ENCODE measurements at regions not wholly inside any gene's neighbourhood (a gene's known extent, or its start where the extent isn't known, plus 50 kb on each side); places are given as distances from the start of the nearest gene placed in this dataset.
A peak's percentile ranks its signal among the peaks of the same experiment; 100 is the strongest.

GRCh38 chr11:11039208-11039965, 181.5 kb upstream of the ZBED5 start:
- no peak for DNase-seq

GRCh38 chr11:11038782-11039181, 180.9 kb upstream of the ZBED5 start:
- no peak for DNase-seq

GRCh38 chr11:11038352-11038751, 180.5 kb upstream of the ZBED5 start:
- DNase-seq = peak in 2 of 14 donors; percentile 19 to 48

DNA sequence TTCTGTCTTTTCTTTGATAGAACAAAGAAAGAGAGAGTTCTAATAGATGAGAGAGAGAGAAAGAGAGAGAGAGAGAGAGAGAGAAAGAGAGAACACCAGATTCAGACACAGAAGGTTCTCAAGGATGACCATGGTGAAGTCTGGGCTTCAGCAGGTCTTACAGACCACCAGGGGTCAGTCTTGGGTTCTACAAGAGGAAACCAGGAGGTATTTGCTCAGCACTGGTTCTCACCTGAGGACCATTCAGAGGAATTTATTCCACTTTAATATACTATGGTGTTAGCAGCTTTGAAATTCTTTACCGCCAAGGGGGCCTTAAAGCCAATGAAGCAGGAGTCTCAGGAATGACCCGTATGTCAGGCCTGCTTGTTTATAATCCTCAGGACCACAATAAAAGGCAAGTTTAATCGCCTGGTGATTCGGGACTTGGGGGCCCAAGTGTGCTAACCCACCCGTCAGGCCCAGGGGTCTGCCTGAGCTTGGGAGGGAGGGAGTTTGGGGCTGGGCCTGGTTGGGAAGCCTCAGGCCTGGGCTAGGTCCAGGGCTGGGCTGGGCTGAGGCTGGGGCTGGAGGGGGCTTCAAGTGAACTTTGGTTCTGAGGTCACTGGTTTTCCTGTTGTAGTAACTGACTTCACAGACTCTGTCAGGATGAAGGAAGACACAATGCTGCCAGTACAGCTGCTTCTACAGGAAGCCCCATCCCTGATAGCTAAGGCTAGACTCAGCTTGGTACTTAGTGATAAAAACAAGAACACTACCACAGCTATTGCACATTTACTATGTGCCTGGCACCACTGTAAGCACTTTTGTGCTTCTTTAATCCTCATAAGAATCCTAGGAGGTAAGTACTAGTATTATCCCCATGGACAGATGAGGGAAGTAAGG, 179.2 kb upstream of the ZBED5 start:
- DNase-seq = peak in 2 of 14 donors; percentile 12 to 69

GRCh38 chr11:11036185-11036847, 178.5 kb upstream of the ZBED5 start:
- DNase-seq = no peak

GRCh38 chr11:11035331-11035730, 177.5 kb upstream of the ZBED5 start:
- DNase-seq = no peak

GRCh38 chr11:11034476-11034875, 176.6 kb upstream of the ZBED5 start:
- no peak for DNase-seq

DNA sequence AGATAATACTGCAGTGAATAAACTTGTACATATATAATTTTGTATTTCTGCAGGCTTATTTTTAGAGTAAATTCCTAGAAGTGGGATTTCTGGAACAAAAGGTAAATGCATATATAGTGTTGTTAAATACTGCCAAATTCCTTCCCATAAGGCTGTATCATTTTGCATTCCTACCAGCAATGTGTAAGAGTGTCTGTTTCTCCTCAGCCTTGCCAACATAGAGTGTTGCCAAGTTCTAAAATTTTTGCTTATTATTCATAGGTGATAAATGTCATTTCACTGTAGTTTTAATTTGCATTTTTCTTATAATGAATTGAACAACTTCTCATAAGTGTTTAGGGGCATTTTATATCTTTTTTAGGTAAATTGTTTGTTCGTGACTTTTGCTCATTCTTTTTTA, 174.2 kb upstream of the ZBED5 start:
- no peak for DNase-seq

DNA sequence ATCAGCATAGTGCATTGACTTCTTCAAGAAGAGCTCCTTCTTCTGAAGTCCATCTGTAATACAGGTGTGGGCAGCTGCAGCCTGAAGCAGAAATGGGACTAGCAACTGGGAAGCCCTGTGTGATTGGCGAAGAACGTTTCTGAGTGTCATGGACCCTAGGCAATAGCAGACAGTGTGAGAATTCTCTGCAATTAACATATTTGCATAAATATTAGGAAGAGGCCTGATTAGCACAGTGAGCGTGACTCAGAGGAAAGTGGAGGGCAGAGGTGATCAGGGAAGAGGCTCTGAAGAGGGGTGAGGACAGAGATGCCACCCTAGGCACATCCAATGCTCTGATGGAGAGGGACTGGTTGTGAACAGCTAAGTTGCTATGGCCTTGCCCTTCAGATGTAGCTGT, 171.2 kb upstream of the ZBED5 start:
- DNase-seq = no peak

GRCh38 chr11:11028017-11028692, 170.3 kb upstream of the ZBED5 start:
- peak in 8 of 14 donors; percentile 7 to 51 (median 20) for DNase-seq

GRCh38 chr11:11027288-11027687, 169.4 kb upstream of the ZBED5 start:
- DNase-seq = no peak

- DNase-seq = no peak
Measured at GRCh38 chr11:11025087-11025486, 167.2 kb upstream of the ZBED5 start.

- no peak for DNase-seq
Measured at GRCh38 chr11:11022125-11022730, 164.4 kb upstream of the ZBED5 start.

GRCh38 chr11:11021563-11021962, 163.7 kb upstream of the ZBED5 start:
- DNase-seq = no peak

DNA sequence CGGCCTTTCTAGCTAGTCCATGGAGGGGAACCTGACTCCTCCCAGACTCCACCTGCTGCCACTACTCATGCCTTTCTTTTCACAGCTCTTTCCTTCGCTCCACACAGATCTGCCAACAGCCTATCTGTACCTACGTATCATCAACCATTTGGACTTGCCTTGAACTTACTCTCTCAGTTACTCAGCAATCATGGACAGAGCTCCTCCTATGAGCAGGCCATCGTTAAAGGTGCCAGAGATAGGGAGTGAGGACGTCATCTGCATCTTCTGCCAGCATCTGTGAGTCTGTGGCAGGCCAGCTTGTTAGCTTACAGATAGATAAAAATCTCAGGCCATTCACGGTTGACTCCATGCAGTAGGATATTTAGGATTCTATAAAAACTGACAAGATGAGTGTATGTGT, 162.9 kb upstream of the ZBED5 start:
- no peak for DNase-seq

DNA sequence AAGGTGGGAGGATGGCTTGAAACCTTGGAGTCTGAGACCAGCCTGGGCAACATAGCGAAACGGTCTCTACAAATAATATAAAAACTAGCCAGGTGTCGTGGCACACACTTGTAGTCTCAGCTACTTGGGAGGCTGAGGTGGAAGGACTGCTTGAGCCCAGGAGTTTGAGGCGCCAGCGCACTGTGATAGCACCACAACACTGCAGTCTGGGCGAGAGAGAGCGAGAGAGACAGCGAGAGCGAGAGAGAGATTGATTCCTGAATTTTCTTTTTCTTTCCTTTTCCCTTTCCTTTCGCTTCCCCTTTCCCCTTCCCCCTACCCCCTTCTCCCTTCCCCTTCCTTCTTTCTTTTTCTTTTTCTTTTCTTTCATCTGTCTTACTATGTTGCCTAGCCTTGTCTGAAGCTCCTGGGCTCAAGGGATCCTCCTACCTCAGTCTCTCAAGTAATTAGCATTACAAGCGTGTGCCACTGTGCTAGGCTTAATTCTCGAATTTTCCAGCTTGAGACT, 162.4 kb upstream of the ZBED5 start:
- no peak for DNase-seq

DNA sequence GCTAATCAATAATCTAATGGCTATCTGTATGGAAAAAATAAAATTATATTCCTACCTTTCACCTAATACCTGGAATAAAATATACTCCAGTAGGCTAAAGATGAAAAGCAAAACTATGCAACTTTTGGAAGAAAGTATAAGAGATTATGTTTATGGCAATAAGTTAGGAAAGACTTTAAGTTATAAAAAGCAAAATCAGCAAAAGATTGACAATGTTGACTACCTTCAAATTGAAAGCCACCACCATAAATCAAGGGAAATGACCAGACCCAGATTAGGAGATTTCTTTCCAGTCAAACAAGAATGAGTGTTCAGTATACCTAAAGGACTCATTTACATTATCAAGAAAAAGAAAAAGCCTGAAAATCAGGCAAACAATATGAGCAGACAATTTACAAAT, 159.1 kb upstream of the ZBED5 start:
- DNase-seq = no peak

GRCh38 chr11:11016068-11016467, 158.2 kb upstream of the ZBED5 start:
- DNase-seq = no peak

- DNase-seq = no peak
Measured at GRCh38 chr11:11011617-11012016, 153.8 kb upstream of the ZBED5 start.

DNA sequence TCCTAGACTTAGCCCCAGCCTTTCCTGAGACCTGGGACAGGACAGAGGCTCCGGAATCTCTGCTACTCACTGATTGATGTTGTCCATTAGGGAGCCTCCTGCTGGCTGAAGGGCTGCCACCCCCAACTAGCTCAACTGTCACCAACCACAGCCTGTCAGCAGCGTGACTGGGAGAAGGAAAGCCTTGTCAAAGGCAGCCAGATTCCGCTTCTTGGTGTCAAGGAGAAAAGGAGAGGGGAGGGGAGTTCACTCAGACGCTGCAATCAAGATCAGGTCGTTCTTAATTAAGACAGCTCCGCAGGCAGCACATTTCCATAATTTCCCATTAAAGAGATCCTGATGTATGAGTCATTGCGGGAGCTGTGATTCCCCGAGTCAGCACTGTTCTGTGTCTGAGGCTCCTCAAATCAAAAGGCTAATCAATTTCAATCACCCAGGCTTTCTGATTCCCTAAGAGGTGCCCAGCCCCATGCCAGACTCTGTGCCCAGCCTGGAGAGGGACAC, 152.8 kb upstream of the ZBED5 start:
- DNase-seq = peak in 2 of 14 donors; percentile 4 to 5

DNA sequence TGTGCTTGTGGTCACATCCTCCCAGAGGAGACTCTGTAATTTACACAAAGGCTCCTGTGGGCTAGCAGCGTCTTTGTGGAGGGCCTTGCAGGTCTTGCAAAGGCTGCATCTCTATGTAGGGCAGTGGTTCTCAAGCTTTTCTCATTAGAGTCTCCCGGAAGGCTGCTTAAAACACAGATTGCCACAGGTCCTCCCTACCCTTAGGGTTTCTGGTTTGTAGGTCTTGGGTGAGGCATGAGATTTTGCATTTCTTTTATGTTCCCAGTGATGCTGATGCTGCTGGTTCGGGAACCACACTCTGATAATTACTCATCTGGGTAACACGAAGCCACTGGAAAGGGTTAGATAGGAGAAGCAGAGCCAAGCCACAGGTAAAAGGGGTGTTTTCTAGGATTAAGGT, 151.3 kb upstream of the ZBED5 start:
- DNase-seq = no peak

DNA sequence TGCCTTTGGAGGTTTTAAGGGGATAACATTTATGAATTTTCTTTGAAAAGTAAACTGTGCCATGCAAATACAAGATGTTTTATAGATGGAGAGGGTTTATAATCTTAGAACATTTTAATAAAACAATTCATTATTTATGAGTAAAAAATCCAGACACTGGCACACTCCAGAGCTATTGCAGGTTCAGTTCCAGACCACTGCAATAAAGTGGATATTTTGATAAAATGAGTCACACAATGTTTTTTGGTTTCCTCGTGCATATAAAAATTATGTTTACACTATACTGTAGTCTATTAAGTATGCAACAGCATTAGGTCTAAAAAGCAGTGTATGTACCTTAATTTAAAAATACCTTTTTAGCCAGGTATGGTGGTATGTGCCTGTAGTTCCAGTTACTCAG, 146.2 kb upstream of the ZBED5 start:
- no peak for DNase-seq
